HG03521 (cell line): ENCODE measurements at regions not wholly inside any gene's neighbourhood (a gene's known extent, or its start where the extent isn't known, plus 50 kb on each side); places are given as distances from the start of the nearest gene placed in this dataset.

Experiments used
- ATAC-seq: cut with Tn5 transposase; IDR thresholded peaks from one replicate; pipeline ENCODE4 v1.9.1; 2021; ENCODE audit warnings: mild to moderate bottlenecking, moderate library complexity; ENCODE audit not compliant: unreplicated experiment

GRCh38 chr12:39127401-39127800 lies 222.0 kb upstream of the CPNE8 start:
- no peak for ATAC-seq

GRCh38 chr12:39125566-39125965 lies 220.2 kb upstream of the CPNE8 start:
- no peak for ATAC-seq

DNA sequence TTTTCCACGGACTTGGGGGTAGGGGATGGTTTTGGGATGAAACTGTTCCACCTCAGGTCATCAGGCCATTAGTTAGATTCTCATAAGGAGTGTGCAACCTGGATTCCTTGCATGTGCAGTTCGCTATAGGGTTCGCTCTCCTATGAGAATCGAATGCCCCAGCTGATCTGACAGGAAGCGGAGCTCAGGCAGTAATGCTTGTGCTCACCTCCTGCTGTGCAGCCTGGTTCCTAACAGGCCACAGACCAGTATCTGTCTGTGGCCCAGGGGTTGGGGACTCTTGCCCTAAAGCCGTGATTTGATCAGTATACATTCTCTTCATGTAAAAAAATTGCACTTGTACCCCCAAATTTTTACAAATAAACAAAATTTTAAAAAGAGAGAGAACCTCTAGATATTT lies 219.4 kb upstream of the CPNE8 start:
- no peak for ATAC-seq

DNA sequence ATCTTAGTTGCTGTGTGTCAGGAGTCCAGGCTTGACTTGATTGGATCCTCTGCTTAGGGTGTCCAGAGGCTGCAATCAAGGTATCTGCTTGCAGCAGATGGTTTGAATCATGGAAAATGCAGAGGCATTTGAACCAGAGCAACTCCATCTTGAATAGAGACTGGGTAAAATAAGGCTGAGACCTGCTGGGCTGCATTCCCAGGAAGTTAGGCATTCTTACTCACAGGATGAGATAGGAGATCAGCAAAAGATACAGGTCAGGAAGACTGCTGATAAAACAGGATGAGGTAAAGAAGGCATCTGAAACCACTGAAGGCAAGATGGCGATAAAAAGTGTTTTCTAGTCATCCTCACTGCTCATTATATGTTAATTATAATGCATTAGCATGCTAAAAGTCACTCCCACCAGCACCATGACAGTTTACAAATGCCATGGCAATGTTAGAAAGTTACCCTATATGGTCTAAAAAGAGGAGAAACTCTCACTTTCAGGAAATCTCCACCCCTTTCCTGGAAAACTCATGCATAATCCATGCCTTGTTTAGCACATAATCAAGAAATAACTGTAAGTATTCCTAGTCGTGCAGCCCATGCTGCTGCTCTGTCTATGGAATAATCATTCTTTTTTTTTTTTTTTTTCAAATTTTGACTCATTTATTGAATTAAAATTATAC lies 218.3 kb upstream of the CPNE8 start:
- no peak for ATAC-seq

- ATAC-seq = no peak
Measured at GRCh38 chr12:39122562-39123204, 217.3 kb upstream of the CPNE8 start.

DNA sequence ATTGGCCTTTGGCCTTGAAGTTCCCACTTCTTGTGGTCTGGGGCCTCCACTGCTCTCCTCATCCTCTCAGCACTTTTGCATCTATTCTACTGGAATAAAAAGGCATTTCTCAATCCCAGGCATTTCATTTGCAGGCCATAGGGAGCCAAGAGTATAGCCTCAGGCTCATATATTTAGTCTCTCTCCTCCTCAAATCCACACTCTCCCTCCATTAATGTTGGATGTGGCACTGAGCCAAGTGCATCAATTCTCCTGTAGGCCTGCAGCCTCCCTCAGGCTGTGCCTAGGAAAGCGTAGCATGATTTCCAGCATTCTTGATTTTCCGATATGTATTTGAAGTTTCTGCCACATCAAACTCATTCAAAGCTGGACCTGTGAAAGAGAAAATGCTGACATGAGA lies 211.5 kb upstream of the CPNE8 start:
- no peak for ATAC-seq

GRCh38 chr12:39112064-39112463 lies 206.7 kb upstream of the CPNE8 start:
- ATAC-seq = no peak

GRCh38 chr12:39105111-39105510 lies 199.7 kb upstream of the CPNE8 start:
- ATAC-seq = no peak

DNA sequence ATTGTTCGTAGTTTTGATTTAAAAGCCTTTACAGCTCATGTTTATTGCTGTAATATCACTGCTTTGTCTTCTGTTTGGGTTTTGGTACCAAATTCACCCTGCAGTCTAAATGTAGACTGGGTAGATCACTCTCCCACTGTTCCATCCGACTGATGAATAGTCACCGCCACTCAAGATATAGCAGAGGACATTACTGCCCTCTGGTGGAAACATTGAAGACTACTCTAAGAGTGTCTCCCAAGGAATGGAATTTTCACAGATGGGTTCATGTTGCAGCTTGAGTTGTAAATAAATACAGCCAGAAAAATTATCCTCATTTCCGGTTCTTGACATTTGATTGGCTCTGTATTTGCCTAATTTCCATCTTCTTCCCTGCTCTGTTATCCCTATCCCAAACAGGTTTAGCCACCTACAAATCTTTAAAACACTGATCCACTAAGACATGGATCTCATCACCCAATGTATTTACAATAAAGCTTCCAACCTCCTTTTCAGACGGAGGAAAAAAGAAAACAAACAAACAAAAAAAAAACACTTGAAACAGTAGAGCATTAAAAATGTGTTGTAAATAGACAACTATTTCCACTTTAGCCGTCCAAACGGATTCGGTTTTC lies 198.3 kb upstream of the CPNE8 start:
- peak; percentile 98 for ATAC-seq

DNA sequence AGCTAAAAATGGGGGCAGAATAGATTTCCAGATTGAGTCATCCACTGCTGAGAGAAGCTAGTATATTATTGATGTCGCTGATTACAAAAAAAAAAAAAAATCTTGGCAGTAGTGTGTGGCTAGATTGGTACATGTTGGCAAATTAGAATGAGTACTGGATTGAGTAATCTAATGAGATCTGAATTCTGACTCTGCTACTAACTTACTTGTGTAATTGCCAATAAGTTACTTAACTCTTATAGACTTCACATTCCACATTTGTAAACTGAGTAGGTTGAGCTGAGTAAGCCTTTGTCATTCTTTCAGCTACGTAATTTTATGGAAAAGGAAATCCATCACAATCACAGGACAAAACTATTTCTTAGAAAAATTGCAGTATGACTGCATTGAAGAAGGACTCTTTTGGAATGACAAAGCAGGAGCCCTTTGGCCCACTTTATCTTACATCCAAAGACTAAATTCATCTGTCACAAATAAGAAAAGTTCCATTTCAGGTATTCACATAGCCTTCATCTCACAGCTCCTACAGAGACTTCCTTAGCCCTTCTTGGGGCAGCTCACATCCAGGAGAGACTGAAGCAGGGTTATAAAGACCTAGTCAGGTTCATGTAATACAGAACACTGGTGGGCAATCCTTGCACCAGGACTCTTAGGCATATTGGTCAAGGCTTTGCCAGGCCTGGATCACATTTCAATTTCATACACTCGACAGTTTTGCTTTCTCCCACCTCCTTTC lies 197.3 kb upstream of the CPNE8 start:
- no peak for ATAC-seq

- no peak for ATAC-seq
Measured at GRCh38 chr12:39095636-39096330, 190.4 kb upstream of the CPNE8 start.

DNA sequence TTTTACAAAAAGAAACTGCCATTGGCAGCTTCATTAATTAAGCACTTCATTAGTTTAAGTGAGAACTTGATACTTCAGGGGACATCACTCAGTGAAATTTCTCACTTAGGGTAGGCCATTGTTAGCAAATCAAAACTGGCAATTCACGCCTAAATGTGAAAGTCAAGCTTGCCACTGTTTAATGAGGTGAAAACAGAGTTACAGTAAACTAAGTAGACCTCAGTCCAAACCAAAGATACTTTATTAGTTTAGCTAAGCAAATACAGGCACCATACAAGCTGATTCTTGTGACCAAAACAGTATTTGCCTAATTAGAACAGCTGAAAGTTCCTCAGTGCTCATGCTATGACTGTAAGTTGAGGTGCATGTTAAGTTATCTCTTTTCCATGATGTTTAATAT lies 176.5 kb upstream of the CPNE8 start:
- no peak for ATAC-seq

DNA sequence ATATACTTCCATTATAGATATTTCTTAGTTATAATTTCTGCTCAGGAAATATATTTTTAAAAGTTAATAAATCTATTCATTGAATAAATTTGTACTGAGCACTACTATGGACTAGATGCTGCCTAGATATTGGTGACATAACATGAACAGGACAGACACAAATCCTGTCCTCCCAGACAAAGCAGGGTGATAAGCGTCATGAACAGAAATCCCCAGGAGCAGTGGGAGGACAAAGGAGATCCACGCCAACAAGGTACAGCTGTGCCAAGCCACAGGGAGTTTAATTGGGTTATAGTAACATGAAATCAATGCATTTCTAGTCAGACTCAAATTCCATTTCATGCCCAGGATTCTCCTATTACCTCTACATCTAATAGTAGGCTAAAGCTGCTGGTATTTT lies 171.8 kb upstream of the CPNE8 start:
- no peak for ATAC-seq

- no peak for ATAC-seq
Measured at GRCh38 chr12:39074063-39074462, 168.7 kb upstream of the CPNE8 start.

GRCh38 chr12:39072658-39073057 lies 167.3 kb upstream of the CPNE8 start:
- no peak for ATAC-seq

DNA sequence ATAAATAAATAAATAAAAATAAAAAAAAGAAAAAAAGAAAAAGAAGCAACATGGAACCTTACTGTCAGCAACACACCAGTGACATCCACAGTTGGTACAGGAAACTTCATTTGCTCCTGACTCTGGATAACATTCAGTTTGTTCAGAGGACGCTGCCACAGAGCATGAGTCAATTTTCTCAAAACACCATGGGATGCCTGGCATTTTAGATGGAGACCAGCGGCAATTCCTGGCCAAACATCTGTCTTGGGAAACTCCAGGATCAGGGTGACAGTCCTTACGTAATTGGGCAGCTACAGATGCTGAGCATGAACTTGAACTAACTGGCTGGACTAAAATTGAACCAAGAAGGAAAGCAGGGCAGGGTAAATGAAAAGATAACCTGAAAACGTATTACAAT lies 166.2 kb upstream of the CPNE8 start:
- ATAC-seq = no peak

DNA sequence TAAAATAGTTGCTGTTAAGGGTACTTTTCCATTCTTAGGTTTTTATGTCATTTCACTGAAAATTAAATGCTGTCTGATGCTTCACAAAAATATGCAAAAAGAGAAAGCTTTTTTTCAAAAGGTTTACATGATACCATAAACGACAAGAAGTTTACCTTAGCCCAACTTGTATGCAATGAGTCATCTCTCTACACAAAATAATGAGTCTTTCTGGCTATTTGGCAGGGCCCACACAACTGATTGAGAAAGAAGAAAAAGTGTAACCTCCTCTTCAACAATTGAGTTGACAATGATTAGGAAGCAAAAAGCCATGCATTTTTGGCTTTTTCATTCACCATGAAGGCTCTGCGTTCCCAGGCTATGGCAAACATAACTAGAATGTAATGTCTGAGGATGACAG lies 165.4 kb upstream of the CPNE8 start:
- no peak for ATAC-seq

- ATAC-seq = no peak
Measured at GRCh38 chr12:39065455-39065854, 160.1 kb upstream of the CPNE8 start.

DNA sequence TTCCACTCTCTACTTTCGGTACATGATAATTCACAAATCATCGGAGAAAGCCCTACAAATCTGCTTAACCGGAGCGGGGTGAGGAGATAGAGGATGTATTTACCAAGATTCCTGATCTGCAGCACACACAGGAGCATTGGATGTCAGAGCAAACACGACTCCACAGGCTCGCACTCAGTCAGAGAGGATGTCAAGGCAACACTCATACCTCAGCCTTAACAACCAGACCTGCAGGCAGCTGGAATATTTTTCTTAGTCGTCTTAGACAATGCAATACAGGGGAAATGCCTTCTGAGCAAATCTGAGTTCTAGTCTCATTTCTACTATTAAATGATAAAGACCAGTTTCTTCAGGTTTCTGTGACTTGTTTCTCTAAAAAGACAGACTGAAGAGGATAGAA lies 159.3 kb upstream of the CPNE8 start:
- ATAC-seq = no peak

- ATAC-seq = no peak
Measured at GRCh38 chr12:39062266-39062996, 157.0 kb upstream of the CPNE8 start.

DNA sequence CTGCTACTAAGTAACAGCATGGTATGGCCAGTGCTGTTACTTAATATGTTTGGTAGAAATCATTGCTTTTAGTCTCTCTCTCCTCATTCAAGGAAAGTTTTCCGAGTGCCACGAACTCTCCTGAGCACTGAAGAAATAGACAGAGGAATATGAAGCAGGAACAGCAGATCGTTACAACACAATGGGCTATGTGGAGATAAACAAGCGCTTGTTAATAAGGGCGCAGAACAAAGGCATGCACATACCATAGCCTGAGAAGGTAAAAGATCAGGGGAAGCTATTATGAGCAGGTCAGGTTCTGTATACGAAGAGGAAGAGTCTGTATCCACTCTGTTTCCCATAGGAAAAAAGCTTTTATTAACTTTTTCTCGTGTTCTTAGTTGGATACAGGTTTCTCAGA lies 156.2 kb upstream of the CPNE8 start:
- ATAC-seq = no peak
